ENCODE measurements at regions not wholly inside any gene's neighbourhood (a gene's known extent, or its start where the extent isn't known, plus 50 kb on each side); places are given as distances from the start of the nearest gene placed in this dataset.

DNA sequence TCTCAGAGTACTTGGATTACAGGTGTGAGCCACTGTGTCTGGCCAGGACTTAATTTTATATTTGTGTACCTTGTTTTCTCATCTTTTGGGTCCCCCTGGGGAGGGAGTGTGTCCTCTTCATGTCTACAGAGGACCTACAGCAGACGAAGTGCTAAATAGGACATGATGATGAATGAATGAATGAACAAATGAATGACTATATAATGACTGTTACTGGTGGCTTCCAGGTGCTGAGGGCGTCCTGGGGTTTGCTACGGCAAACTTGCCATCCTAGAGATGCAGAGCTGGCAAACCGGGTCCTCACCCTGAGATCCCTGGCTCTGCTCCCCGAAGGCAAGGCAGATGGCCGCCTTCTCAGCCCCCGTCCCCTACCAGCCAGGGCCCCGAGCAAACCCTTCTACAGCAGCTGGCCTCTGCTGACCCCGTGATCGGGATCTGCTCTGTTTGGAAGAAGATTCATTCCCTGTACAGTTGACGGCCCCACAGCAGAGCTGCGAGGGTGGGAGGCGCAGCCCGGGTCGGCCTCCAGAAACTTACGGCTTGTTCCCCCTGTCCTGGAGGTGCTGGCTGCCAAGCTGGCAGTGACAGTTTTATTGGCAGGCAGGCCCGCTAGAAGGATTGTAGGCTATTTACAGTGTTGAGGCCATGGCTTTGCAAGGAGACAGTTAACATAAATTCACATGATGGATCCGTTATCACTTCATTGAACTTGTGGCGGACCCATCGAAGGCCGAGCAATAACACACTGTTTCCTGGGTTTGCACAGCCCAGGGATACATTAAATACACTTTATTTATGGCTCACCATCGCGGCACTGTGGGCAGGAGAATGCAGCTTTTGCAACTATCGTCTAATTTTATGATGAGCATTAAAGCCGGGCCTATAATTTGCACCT lies 197.7 kb upstream of the GSE1 start:
- no peak for DNase-seq

DNA sequence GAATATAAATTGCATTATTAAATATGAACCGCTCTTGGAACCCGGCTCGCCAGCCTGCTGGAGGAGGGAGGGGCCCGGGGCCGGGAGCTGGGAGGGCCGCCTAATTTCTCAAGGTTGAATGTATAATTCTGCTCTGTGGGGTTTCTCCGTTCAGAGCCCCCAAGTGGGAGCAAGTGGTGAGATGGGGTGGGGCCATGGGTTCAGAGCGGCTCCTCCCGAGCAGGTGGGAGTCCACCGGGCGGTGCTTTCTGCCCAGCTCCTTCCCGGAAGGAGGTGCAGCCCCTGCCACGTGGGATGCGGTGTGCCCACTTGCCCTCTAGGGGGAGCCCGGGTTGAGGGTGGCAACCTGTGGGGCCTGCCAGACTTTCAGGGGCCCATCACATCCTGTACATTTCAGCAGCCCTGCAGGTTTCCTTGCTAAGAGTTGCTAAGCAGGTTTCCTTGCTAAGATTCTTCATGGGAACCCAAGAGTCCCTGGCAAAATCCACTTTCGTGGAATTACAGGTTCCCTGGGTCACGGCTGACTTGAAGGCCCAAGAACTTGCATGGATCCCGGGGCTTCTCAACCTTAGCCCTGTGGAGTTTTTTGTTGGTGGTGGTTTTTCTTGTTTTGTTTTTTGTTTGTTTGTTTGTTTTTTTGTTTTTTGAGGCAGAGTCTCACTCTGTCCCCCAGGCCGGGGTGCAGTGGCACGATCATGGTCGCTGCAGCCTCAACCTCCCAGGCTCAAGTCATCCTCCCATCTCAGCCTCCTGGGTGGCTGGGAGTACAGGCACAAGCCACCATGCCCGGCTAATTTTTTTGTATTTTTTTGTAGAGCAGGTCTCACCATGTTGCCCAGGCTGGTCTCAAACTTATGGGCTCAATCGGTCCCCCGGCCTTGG lies 196.7 kb upstream of the GSE1 start:
- peak in 1 of 2 experiments; percentile 34 for DNase-seq

DNA sequence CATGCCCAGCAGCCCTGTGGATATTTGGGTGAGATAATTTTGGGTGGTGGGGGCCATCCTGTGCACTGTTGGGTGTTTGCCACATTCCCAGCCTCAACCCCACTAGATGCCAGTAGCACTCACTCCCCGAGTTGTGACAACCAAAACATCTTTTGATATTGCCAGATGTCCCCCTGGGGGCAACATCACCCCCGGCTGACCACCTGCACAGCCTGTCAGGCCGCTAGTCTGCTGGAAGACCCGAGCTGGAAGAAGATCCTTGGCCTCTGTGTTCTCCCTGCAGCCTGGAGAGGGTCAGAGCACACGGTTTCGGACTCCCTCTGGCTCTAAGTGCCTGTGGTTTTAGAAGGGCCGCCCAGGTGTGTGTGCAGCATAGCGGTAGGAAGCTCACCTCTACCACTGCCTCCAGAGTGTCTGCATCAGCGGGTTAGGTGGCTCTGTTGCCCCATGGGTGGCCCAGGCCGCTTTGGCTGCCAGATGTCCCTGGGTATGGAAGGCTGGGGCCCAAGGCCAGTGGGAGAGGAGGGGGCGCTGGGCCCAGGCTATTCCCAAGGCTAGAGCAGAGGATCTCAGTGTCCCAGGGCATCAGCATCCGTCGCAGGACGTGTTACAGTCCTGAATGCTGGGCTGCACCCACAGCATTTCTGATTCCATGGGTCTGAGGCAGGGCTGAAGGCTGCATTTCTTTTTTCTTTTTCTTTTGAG lies 195.8 kb upstream of the GSE1 start:
- no peak for DNase-seq

DNA sequence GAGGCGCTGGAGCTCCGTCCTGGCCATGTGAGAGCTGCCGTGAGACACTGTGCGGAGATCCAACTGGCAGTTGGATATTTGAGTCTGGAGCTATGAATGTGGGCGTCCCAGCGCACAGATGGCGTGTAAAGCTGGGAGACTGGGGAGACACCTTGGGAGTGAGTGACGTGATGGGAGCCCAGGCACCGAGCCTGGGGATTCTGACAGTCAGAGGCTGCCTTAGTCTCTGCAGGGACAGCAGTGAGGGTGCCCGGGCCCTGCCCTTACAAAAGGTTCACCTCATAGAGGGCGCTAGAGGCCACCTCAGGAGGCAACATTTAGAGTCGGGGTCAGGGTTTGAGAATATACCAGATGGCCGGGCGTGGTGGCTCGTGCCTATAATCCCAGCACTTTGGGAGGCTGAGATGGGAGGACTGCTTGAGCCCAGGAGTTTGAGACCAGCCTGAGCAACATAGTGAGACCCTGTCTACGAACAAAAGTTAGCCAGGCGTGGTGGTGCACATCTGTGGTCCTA lies 194.1 kb upstream of the GSE1 start:
- DNase-seq: no peak

DNA sequence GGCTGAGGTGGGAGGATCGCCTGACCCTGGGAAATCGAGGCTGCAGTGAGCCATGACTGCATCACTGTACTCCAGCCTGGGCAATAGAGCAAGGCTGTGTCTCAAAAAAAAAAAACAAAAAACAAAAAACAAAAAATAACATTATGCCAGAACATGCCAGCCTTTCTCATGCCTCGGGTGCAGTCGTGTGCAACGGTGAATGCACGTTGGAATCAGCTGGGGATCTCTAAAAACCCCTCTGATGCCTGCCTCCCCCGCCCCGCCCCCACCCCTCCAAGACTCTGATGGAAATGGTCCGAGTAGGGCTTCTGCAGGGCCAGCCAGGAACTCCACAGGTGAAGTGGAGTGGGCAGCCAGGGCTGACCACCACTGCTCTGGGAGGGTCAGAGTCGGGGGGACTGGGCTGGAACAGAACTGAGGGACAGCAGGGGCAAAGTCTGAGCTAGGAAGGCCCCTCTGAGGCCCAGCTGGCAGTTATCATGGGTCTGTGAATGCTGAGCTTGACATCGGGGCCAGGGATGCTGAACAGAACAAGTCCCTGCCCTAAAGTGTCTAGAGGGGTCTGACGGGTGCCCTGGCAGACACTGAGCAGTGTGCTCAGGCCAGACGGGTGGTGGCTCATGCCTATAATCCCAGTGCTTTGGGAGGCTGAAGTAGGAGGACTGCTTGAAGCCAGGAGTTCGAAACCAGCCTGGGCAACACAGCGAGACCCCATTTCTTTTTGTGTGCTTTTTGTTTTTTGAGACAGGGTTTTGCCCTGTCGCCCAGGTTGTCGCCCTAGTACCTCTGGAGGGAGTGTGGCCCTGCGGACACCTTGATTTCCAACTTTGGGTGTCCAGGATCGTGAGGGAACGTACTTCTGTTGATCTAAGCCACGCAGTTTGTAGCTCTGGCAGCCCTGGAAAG lies 193.4 kb upstream of the GSE1 start:
- no peak for DNase-seq

DNA sequence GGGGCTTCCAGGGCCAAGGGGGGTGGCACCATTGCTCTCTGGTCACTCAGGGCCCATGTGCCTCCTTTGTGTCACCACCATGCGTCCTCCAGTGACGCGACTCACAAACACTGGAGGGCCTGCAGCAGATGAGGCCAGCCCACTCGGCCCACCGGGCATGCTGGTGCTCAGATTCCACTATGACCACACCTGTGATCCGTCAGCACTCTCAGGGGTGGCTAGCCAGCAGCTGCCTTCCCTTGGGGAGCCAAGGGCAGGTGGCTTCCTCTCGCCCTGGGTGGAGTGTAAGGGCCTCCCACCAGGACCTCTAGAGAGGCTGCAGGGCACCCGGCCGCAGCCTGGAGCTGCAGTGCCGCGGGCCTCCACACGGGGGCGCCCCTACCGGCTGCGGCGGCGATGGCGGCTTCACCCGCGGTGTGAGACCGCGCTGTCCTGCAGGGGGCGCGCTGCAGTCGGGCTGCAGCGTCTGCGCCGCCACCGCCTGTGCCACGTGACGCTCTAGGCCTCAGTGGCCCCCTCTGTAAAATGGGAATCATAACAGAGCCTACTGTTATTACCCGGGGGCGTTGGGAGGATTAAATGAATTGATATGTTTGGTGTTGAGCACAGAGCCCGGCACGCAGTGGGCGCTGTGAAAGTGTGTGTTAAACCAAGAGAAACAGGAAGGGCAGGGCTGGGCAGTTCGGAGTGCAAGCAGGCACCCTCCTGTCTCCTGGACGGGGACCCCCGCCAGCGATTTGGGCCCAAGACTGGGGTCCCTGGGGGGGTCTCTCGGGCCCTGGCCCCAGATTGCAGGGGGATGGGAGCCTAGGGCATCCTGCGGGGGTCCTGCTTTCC lies 192.4 kb upstream of the GSE1 start:
- DNase-seq: peak in 1 of 2 experiments; percentile 35

DNA sequence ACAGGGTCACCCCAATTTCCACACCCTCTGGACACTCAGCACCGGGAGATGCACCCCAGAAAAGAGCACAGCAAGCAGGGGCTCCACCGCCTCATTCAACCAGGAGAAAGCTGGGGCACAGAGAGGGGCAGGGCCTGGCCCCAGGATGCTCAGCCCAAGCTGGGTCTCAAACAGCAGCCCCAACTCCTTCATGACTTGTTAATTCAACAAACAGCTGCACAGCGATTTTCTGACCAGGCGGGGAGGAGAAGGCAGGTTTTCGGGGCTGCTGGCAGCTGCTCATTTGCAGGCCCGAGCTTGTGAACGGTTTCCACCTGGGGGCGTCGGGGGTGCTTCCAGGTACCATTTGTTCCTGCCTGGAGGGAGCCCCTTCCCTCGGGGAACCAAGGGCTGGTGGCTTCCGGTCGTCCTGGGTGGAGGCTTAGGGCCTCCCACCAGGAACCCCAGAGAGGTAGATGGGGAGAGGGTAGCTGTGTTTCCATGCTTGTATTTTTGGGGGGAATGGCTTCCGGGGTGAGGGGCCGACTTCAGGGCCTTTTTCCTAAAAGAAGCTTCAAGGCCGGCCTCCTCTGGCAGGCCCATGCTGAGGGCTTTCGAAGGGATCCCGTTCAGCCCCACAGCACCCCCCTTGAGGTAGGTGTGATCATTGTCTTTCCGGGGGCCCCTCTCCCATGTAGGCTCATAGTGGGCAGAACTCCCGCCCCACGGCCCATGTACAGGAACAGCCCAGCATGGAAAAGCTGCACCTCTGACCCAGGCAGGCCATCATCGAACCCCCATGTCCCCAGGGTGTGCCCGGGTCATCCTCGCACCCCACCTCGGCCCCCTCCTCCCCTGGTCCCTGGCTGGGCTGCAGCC lies 191.6 kb upstream of the GSE1 start:
- no peak for DNase-seq

DNA sequence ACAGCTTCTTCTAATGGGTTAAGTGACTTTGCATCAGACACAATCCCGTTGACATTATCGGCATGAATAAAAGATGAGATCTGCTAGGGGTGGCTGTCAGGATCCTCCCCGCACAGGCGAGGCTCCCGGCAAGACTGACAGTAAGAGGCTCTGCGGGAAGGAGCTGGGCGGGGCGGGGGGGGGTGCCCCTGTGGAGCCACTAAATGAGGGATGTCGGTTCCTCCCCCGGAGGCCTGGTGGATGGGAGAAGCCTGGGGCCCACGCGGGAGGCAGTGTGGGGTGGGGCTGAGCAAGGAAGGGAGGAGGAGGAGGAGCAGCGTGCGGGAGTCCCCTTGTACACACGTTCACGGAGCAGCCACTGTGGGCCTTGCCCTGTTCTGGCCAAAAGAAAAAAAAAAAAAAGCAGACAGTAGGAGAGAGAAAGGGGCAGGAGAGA lies 190.9 kb upstream of the GSE1 start:
- no peak for DNase-seq

DNA sequence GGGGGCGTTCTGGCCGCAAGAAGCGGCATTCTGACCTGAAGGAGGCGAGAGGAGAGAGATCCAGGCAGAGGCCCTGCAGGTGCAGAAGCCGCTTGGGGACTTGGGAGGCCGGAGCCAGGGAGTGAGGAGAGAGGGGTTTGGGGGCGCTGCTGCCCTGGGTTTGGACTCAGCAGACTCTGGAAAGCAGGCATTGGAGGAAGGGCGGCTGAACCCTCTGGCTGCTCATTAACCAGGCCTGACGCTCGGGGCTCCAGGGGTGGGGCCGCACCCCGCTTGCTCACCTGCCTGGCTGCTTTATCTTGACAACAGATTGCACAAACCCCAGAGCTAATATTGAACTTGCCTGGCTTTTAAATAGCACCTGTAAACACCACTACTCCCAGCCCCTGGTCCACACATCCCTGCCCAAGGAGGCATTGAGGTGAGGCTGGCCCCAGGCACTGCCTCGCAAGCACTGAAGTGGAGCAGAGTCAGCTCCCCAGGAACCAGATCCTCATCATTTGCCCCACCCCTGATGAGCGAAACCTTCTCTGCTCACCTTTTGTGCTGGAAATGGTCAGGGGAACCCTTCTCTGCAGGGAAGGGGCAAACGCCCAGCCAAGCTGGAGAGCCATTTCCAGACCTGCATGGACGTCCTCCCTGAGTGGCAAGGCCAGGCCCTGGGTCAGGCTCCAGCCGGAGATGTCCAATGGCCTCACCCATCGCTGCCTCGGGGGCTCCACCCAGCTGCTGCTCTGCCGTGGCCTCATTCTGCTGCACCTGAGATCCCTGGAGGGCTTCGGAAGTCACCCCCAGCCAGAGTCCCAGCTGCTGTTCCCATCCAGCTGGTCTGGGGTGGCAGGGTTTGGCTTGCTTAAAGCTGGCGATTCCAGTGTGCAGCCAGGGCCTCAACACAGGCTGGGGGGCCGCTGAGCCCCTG lies 190.2 kb upstream of the GSE1 start:
- DNase-seq: no peak

DNA sequence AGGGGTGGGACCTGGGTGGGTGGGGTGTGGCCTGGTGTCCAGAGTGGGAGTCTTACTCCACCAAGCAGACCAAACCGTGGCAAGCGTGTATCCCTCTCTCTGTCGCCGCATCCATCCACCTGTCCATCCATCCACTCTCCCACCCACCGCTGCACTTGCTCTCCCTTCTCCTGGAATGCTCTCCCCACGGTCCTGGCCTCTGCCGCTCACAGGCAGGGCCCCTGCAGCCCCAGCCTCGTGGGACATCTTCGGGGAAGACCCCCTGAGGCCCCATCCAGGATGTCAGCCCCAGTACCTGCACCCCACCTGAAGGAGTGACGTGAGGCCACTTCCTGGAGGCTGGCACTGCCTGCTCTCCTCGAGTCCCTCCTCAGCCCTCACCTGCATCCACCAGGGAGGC lies 189.5 kb upstream of the GSE1 start:
- no peak for DNase-seq

DNA sequence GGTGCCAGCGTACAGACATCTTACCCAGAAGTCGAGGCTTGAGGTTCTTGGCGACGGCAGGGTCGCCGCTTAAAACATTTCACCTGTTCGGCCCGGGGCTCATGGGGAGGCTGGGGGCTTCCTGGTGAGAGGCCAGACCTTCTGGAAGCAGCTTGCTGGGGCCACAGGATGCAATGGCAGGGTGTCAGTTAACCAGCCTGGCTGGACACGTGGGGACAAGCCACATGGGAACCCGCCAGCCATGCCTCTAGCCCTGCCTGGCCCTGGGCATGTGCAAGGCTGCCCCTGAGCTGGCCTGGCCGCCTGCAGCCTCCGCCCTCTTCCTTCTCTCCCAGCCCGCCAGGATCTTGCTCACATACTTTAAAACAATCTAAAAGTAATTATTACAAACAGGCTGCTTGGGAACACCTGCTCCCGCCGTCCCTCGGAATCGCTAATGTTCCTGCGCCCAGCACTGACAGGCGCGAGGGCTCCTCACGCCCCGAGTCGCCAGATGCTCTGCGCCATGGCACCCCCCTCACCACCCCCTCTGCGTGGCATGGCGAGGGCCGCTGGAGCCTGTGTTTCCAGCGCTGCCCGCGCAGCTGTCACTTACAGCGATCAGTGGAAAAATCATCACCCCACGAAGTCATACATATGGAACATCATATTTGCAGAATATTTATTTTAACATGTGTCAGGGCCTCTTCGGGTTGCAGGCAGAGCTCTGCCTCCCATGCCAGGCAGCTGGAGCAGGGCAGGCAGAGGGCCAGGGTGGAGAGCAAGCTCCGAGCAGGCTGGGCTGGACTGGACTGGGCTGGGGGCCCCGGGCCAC lies 188.7 kb upstream of the GSE1 start:
- DNase-seq: no peak

DNA sequence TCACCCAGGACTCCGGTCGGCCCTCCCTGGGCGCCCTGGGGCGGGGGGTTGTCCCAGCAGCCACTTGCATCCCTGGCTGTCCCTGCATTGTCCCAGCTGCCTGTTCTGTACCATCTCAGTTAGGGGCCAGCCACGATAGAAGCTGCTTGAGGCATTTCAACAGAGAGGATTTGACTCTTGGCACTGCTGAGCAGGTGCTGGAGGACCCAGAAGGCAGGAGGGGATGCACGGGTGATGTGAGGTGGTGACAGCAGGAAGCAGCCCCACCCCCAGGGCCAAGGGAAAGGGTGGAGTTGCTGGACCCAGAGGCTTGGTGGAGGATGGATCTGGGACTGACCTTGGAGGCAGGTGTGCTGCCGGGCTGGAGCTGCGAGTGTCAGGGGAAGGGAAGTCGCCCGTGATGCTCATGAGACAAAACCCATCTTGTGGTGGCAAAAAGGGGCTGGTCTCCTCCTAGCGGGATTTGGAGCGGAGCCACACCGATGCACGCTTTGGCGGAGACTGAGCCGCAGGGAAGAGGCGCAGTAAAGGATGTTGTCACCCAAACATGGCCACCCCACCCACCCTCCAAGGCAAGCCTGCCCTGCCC lies 188.0 kb upstream of the GSE1 start:
- no peak for DNase-seq

DNA sequence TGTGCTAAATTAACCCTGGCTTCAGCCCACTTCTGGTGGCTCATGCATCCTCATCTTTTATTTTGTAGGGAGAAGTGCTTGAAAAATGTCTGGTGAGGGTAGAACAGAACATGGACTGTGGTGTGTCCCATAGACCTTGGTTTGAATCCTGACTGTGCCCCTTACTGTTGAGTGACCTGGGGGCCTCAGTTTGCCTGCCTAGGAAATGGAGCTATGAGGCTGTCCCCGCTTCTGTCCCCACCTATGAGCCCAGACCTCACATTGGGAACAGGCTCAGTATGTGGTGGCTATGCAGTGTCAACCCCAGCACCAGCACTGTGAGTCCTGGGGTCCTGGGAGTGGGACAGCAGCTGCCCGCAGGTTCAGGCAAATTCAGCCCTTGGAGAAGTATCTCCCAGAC lies 186.3 kb upstream of the GSE1 start:
- DNase-seq: no peak

DNA sequence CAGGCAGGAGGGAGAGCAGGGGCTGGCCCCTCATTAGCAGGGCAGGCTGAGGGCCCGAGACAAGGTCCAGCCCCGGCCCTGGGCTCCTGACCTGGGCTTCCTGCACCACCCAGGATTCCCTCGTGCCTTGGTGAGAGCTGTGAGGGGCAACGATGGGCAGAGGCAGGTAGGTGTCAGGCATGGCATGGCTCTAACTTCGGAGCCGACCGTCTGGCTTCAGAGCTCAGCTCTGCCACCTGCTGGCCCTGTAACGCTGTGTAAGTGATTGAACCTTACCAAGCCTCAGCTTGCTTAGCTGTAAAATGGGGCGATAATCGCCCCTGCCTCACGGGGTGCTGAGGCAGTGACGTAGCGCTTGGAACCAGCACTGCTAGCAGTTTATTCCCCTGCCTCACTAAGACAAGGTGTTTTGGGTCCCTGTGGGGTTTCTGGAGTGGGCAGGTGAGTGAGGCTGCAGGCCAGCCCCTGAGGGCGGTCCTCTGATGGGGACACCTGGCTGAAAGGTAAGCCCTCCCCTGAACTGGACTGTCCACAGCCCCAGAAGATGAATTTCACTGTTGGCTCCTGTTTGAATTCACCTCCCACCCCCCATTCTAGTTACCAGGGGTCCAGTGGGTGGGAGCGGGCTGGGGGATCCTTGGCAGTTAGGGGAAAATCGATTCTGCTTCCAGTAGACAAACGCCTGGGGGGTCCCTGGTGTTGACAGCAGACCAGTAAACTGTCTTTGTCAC lies 184.8 kb upstream of the GSE1 start:
- peak in 1 of 2 experiments; percentile 7 for DNase-seq

DNA sequence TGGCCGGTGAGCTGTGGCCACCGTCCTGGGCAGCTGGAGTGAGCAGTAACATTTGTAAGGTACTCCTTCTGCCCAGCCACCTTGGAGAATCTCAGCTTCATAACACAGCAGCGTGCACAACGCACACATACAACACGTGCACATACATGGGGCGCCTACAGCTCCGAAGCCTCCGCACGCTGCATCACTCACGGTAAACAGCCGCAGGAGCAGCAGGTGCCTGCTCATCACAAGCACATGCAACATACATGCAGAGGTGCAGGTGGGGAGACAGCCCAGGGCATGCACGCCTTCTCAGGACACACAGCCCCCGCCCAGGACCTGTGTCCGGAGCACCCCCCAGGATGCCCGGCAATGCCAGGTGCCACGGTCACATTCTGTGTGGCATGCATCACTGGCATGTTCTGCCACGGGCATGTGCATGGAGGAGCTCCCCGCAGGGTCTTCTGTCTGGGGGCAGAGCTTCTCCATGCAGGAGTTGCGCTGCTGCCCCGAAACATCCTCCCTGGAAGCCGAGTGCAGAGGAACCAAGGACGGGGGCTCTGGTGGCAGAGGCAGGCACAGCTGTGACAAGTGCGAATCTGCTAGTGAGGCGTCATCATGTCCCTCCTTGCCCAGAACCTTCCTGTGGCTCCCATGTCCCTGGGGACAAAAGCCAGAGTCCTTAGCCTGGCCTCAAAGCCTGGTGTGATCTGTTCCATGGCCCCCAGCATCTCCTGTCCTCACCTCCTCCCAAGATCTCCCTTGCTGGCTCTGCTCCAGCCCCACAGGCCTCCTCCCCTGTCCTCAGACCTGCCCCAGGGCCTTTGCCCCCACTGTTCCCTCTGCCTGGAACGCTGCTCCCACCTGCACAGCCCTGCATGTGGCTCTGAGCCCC lies 184.0 kb upstream of the GSE1 start:
- no peak for DNase-seq

Data from SW 1271 (cell line).